ENCODE measurements at regions not wholly inside any gene's neighbourhood (a gene's known extent, or its start where the extent isn't known, plus 50 kb on each side); places are given as distances from the start of the nearest gene placed in this dataset.

DNA sequence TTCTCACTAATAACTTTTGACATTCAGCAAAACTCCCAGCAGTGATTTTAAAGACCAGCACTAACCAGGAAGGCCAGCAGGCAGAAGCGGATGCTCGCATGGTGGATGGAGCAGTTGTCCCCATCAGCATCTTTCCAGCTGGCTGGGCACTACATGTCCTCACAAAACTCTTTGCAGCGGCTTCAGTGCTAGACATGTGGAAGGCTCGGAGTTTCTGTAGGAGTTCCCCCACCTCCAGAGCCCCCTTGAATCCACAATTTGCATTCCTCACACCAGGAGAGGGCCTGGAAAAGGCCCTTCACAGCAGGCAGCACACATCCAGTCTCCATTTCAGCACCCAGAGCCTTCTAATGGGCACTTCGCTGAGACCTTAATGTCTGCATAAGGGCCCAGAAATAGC lies 85.6 kb downstream of the APTX start:
- peak; percentile 55 for DNase-seq
- Histone ChIP-seq H3K27me3 (ENCODE audit: control insufficient read depth, insufficient read depth, low read length, poor library complexity, severe bottlenecking) (no peaks in the 10 kb centered on the region), H3K9me3 (ENCODE audit: control insufficient read depth, low read length) (no peaks in the 10 kb centered on the region), H3K4me3 (ENCODE audit: low read length) (no peak overlapping the region), H3K27ac (ENCODE audit: low read depth, low read length) (no peak overlapping the region), H3K36me3 (ENCODE audit: control insufficient read depth, insufficient read depth, low read length) (no peaks in the 10 kb centered on the region), H3K9ac (ENCODE audit: extremely low read depth, low read length, poor library complexity, severe bottlenecking) (no peak overlapping the region), H3K4me1 (ENCODE audit: control insufficient read depth, insufficient read depth, low read length) (peaks cover 4% of the 10 kb centered on the region)
- Mint-ChIP-seq H3K9me3 (peaks cover 5% of the 10 kb centered on the region), H3K4me3 (no peak overlapping the region), H3K27me3 (ENCODE audit: insufficient read depth) (no peaks in the 10 kb centered on the region), H3K36me3 (ENCODE audit: low read depth) (no peaks in the 10 kb centered on the region), H3K27ac (no peak overlapping the region), H3K4me1 (peaks cover 7% of the 10 kb centered on the region)
- 85 to 93% methylated on average over 3 to 5 of the region's 5 CpGs for WGBS, 2 experiments (ENCODE audit: insufficient coverage in 1 of 2, insufficient read length in 1 of 2)
- TF ChIP-seq, protein P1, sequence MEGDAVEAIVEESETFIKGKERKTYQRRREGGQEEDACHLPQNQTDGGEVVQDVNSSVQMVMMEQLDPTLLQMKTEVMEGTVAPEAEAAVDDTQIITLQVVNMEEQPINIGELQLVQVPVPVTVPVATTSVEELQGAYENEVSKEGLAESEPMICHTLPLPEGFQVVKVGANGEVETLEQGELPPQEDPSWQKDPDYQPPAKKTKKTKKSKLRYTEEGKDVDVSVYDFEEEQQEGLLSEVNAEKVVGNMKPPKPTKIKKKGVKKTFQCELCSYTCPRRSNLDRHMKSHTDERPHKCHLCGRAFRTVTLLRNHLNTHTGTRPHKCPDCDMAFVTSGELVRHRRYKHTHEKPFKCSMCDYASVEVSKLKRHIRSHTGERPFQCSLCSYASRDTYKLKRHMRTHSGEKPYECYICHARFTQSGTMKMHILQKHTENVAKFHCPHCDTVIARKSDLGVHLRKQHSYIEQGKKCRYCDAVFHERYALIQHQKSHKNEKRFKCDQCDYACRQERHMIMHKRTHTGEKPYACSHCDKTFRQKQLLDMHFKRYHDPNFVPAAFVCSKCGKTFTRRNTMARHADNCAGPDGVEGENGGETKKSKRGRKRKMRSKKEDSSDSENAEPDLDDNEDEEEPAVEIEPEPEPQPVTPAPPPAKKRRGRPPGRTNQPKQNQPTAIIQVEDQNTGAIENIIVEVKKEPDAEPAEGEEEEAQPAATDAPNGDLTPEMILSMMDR (conservative IDR thresholded peaks at IDR 0.05) = no peak

- H3K27ac Mint-ChIP-seq = no peak overlapping the region
- Histone ChIP-seq H3K9me3 (ENCODE audit: control insufficient read depth, low read length) (no peaks in the 10 kb centered on the region), H3K27me3 (ENCODE audit: control insufficient read depth, insufficient read depth, low read length, poor library complexity, severe bottlenecking) (no peaks in the 10 kb centered on the region), H3K4me1 (ENCODE audit: control insufficient read depth, insufficient read depth, low read length) (peaks cover 4% of the 10 kb centered on the region), H3K9ac (ENCODE audit: extremely low read depth, low read length, poor library complexity, severe bottlenecking) (no peak overlapping the region), H3K36me3 (ENCODE audit: control insufficient read depth, insufficient read depth, low read length) (no peaks in the 10 kb centered on the region), H3K27ac (ENCODE audit: low read depth, low read length) (no peak overlapping the region), H3K4me3 (ENCODE audit: low read length) (no peak overlapping the region)
- H3K4me3 Mint-ChIP-seq = no peak overlapping the region
- H3K9me3 Mint-ChIP-seq = peaks cover 19% of the 10 kb centered on the region
- TF ChIP-seq, protein P1 (conservative IDR thresholded peaks at IDR 0.05) = no peak
- H3K4me1 Mint-ChIP-seq = peaks cover 7% of the 10 kb centered on the region
- H3K36me3 Mint-ChIP-seq (ENCODE audit: low read depth) = peaks cover 3% of the 10 kb centered on the region
- 71 to 75% methylated on average over 1 to 5 of the region's 5 CpGs for WGBS, 2 experiments (ENCODE audit: insufficient coverage in 1 of 2, insufficient read length in 1 of 2)
- H3K27me3 Mint-ChIP-seq (ENCODE audit: insufficient read depth) = no peaks in the 10 kb centered on the region
- DNase-seq = peak; percentile 54
These were observed 82.8 kb downstream of the APTX start for GRCh38 chr9:32918628-32919027.

All from endodermal cell (in vitro differentiated cells).